ENCODE measurements at regions not wholly inside any gene's neighbourhood (a gene's known extent, or its start where the extent isn't known, plus 50 kb on each side); places are given as distances from the start of the nearest gene placed in this dataset.

DNA sequence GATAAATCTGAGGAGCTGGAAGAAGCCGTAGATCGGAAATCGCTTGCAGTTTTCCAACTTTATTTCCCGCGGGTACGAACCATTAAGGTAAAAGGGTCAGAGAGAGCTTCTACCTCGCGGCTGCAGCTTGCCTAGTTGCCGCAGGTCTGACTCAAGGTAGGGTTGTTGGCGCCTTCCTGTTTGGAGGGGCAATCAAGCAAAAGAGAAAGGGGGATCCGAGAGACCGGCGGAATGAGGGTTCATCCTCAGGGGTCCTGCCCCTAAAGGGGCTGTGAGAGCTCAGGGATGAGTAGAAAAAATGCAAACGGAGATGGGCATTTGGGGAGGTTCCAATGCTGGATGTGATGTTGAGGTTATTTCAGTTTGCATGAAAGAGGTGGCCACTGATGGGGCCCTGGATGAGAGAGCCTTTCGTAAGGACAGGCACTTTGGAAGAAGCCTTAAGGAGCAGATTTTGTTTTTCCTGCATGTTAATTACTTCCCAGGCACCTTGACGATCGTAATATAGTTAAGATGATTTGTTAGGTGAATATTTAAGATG is 265.4 kb downstream of the CGGBP1 start:
- no peak overlapping the region for H3K27ac ChIP-seq (ENCODE audit: low read depth in 1 of 2, low read length in 2 of 2)
- 7% methylated on average over 17 of the region's 17 CpGs for WGBS
- peak overlapping the region in 1 of 3 donors; percentile 44 for H3K4me3 ChIP-seq (ENCODE audit: low read depth in 1 of 3, low read length in 3 of 3)
- H3K36me3 ChIP-seq (ENCODE audit: control insufficient read depth in 4 of 4, insufficient read depth in 3 of 4, low read depth in 1 of 4, low read length in 3 of 4), result no peaks in the 10 kb centered on the region
- H3K9me3 ChIP-seq (ENCODE audit: control insufficient read depth in 4 of 4, low read length in 3 of 4), result no peaks in the 10 kb centered on the region
- DNase-seq (ENCODE audit: low spot score), result no peak
- H3K27me3 ChIP-seq (ENCODE audit: control insufficient read depth in 4 of 4, insufficient read depth in 4 of 4, low read length in 3 of 4), result peaks cover 0 to 9% (median 2%) of the 10 kb centered on the region in 4 donors
- TF ChIP-seq FOXA2 (IDR thresholded peaks at IDR 0.05) (no peak), GABPA (IDR thresholded peaks at IDR 0.05 in 1 of 2, conservative IDR thresholded peaks at IDR 0.05 in 1 of 2) (no peak), JUND (IDR thresholded peaks at IDR 0.05) (no peak), HNF4A (conservative IDR thresholded peaks at IDR 0.05) (no peak), FOXA1 (IDR thresholded peaks at IDR 0.05) (no peak)
- TF ChIP-seq, protein P1, sequence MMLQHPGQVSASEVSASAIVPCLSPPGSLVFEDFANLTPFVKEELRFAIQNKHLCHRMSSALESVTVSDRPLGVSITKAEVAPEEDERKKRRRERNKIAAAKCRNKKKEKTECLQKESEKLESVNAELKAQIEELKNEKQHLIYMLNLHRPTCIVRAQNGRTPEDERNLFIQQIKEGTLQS (IDR thresholded peaks at IDR 0.05), result no peak
- TF ChIP-seq, protein P2, sequence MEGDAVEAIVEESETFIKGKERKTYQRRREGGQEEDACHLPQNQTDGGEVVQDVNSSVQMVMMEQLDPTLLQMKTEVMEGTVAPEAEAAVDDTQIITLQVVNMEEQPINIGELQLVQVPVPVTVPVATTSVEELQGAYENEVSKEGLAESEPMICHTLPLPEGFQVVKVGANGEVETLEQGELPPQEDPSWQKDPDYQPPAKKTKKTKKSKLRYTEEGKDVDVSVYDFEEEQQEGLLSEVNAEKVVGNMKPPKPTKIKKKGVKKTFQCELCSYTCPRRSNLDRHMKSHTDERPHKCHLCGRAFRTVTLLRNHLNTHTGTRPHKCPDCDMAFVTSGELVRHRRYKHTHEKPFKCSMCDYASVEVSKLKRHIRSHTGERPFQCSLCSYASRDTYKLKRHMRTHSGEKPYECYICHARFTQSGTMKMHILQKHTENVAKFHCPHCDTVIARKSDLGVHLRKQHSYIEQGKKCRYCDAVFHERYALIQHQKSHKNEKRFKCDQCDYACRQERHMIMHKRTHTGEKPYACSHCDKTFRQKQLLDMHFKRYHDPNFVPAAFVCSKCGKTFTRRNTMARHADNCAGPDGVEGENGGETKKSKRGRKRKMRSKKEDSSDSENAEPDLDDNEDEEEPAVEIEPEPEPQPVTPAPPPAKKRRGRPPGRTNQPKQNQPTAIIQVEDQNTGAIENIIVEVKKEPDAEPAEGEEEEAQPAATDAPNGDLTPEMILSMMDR (IDR thresholded peaks at IDR 0.05; ENCODE audit: low read depth, low read length, missing input control), result no peak
- TF ChIP-seq, protein P3, sequence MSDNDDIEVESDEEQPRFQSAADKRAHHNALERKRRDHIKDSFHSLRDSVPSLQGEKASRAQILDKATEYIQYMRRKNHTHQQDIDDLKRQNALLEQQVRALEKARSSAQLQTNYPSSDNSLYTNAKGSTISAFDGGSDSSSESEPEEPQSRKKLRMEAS (IDR thresholded peaks at IDR 0.05), result no peak
- H3K9ac ChIP-seq (ENCODE audit: low read depth in 1 of 2, low read length in 2 of 2), result no peak overlapping the region
- H3K4me1 ChIP-seq (ENCODE audit: control insufficient read depth in 4 of 4, insufficient read depth in 4 of 4, low read length in 3 of 4), result peaks cover 6 to 12% (median 7%) of the 10 kb centered on the region in 4 donors

DNA sequence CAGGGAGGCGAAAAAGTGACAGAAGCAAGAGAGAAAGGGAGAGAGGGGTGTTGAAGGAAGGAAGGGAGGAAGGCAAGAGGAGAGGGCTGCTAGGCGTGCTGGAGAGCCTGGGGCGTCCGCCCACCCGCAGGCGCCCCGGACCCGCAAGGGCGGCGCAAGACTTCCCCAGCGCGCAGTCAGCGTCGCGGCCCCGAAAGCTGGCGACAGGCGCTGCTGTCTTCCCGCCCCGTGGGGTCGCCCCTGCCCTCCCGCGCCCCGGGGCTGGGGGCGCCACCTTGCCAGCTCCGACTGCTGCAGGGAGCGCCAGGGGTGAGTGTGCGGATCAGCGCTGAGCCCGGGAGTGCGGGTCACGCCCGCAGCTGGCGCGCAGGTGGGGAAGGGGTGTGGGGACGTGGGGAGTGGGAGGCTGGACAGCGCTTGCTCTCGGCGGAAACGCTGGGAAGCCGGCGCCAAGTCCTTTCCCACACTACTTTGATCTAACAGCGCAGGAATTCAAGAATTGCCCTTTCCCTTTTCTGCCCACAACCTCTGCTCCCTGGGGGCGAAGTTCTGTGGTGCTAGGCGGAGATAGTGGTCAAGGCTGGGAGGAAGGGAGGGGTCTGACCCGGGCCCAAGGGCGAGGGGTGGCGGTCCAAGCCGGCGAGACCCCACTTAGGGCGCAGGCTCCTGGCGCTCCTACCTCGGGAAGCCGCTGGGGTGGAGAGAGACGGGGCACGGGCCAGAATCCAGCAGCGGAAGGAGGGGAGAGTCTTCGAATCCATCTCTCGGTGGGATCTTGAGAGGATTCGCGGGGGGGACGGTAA is 266.1 kb downstream of the CGGBP1 start, which contains the start of gene HTR1F:
Gene HTR1F, plus strand, starts transcription at position 173 of the 803 bp plus-strand sequence.
- WGBS, result 2% methylated on average over 62 of the region's 62 CpGs
- no peak within 1 kb of the TSS for H3K27ac ChIP-seq (ENCODE audit: low read depth in 1 of 2, low read length in 2 of 2)

More for the DNA sequence above, 266.1 kb downstream of the CGGBP1 start, which contains the start of gene HTR1F:
- DNase-seq (ENCODE audit: low spot score), result no peak
- TF ChIP-seq HNF4A (conservative IDR thresholded peaks at IDR 0.05) (peak in 1 of 2 donors; percentile 15), EGR1 (IDR thresholded peaks at IDR 0.05; ENCODE audit: low read depth in 2 of 2) (no peak)
- TF ChIP-seq, protein P2 (IDR thresholded peaks at IDR 0.05; ENCODE audit: low read depth, low read length, missing input control), result no peak
- TF ChIP-seq, protein P4, sequence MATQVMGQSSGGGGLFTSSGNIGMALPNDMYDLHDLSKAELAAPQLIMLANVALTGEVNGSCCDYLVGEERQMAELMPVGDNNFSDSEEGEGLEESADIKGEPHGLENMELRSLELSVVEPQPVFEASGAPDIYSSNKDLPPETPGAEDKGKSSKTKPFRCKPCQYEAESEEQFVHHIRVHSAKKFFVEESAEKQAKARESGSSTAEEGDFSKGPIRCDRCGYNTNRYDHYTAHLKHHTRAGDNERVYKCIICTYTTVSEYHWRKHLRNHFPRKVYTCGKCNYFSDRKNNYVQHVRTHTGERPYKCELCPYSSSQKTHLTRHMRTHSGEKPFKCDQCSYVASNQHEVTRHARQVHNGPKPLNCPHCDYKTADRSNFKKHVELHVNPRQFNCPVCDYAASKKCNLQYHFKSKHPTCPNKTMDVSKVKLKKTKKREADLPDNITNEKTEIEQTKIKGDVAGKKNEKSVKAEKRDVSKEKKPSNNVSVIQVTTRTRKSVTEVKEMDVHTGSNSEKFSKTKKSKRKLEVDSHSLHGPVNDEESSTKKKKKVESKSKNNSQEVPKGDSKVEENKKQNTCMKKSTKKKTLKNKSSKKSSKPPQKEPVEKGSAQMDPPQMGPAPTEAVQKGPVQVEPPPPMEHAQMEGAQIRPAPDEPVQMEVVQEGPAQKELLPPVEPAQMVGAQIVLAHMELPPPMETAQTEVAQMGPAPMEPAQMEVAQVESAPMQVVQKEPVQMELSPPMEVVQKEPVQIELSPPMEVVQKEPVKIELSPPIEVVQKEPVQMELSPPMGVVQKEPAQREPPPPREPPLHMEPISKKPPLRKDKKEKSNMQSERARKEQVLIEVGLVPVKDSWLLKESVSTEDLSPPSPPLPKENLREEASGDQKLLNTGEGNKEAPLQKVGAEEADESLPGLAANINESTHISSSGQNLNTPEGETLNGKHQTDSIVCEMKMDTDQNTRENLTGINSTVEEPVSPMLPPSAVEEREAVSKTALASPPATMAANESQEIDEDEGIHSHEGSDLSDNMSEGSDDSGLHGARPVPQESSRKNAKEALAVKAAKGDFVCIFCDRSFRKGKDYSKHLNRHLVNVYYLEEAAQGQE (IDR thresholded peaks at IDR 0.05), result no peak
- Histone ChIP-seq H3K9me3 (ENCODE audit: control insufficient read depth in 4 of 4, low read length in 3 of 4) (no peaks in the 10 kb centered on the region), H3K4me1 (ENCODE audit: control insufficient read depth in 4 of 4, insufficient read depth in 4 of 4, low read length in 3 of 4) (peaks cover 6 to 12% (median 7%) of the 10 kb centered on the region in 4 donors), H3K9ac (ENCODE audit: low read depth in 1 of 2, low read length in 2 of 2) (no peak within 1 kb of the TSS), H3K27me3 (ENCODE audit: control insufficient read depth in 4 of 4, insufficient read depth in 4 of 4, low read length in 3 of 4) (peaks cover 0 to 9% (median 2%) of the 10 kb centered on the region in 4 donors), H3K4me3 (ENCODE audit: low read depth in 1 of 3, low read length in 3 of 3) (peak within 1 kb of the TSS in 2 of 3 donors; percentile 8 to 44), H3K36me3 (ENCODE audit: control insufficient read depth in 4 of 4, insufficient read depth in 3 of 4, low read depth in 1 of 4, low read length in 3 of 4) (no peaks in the 10 kb centered on the region)

All from liver (tissue), 8 donors.